Neural progenitor cell (in vitro differentiated cells): ENCODE measurements at regions not wholly inside any gene's neighbourhood (a gene's known extent, or its start where the extent isn't known, plus 50 kb on each side); places are given as distances from the start of the nearest gene placed in this dataset.

ENCODE experiments used
- EZH2 ChIP-seq: fragments of 200-600 bp; sonication (generic); IDR thresholded peaks from 2 replicates; pipeline ENCODE4 v1.6.1; 2017; ENCODE audit warnings: antibody characterized with exemption, mild to moderate bottlenecking, moderate library complexity
- EZH2phosphoT487 ChIP-seq: fragments of 200-600 bp; sonication (generic); IDR thresholded peaks from 2 replicates; pipeline ENCODE4 v1.6.1; 2017; ENCODE audit warnings: antibody characterized with exemption
- TF ChIP-seq, protein P1 (sequence below): fragments of 200-600 bp; sonication (generic); IDR thresholded peaks from 2 replicates; pipeline ENCODE4 v1.5.1; 2017; ENCODE audit warnings: antibody characterized with exemption, mild to moderate bottlenecking

- TF ChIP-seq, protein P1, sequence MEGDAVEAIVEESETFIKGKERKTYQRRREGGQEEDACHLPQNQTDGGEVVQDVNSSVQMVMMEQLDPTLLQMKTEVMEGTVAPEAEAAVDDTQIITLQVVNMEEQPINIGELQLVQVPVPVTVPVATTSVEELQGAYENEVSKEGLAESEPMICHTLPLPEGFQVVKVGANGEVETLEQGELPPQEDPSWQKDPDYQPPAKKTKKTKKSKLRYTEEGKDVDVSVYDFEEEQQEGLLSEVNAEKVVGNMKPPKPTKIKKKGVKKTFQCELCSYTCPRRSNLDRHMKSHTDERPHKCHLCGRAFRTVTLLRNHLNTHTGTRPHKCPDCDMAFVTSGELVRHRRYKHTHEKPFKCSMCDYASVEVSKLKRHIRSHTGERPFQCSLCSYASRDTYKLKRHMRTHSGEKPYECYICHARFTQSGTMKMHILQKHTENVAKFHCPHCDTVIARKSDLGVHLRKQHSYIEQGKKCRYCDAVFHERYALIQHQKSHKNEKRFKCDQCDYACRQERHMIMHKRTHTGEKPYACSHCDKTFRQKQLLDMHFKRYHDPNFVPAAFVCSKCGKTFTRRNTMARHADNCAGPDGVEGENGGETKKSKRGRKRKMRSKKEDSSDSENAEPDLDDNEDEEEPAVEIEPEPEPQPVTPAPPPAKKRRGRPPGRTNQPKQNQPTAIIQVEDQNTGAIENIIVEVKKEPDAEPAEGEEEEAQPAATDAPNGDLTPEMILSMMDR, result no peak
- TF ChIP-seq EZH2 (no peak), EZH2phosphoT487 (no peak)
Observed at GRCh38 chr11:69580529-69580928, 60.4 kb upstream of the CCND1 start.
